Stimulated activated CD4-positive, alpha-beta T cell treated with anti-CD3 and anti-CD28 coated beads, Interleukin-1b, Interleukin-23, amount 100 ng/mL, for 1 hour (primary cell): ENCODE measurements at regions not wholly inside any gene's neighbourhood (a gene's known extent, or its start where the extent isn't known, plus 50 kb on each side); places are given as distances from the start of the nearest gene placed in this dataset.

Experiments used
- DNase-seq, 2 donors: peaks; one replicate each; pipeline ENCODE4 v3.0.0-alpha.2; 2020; ENCODE audit warnings: low read depth in 2 of 2

- no peak for DNase-seq
Observed at GRCh38 chr13:72534951-72535640, 192.3 kb downstream of the MZT1 start.

- DNase-seq: no peak
Observed at GRCh38 chr13:72530471-72530870, 197.0 kb downstream of the MZT1 start.

GRCh38 chr13:72527333-72527732 lies 200.1 kb downstream of the MZT1 start:
- no peak for DNase-seq

GRCh38 chr13:72523593-72523992 lies 203.8 kb downstream of the MZT1 start:
- DNase-seq: no peak

GRCh38 chr13:72523049-72523448 lies 204.4 kb downstream of the MZT1 start:
- no peak for DNase-seq

GRCh38 chr13:72521940-72522661 lies 205.3 kb downstream of the MZT1 start:
- DNase-seq: no peak

- no peak for DNase-seq
Observed at GRCh38 chr13:72514146-72514545, 213.3 kb downstream of the MZT1 start.

GRCh38 chr13:72508392-72508791 lies 219.0 kb downstream of the MZT1 start:
- no peak for DNase-seq

- DNase-seq: no peak
Observed at GRCh38 chr13:72507416-72508199, 219.8 kb downstream of the MZT1 start.

GRCh38 chr13:72506706-72507105 lies 220.7 kb downstream of the MZT1 start:
- DNase-seq: no peak

GRCh38 chr13:72505376-72505775 lies 222.1 kb downstream of the MZT1 start:
- DNase-seq: no peak

- no peak for DNase-seq
Observed at GRCh38 chr13:72504131-72504841, 223.1 kb downstream of the MZT1 start.

GRCh38 chr13:72500851-72501250 lies 226.6 kb downstream of the MZT1 start:
- no peak for DNase-seq

GRCh38 chr13:72495681-72496080 lies 231.7 kb downstream of the MZT1 start:
- DNase-seq: no peak

GRCh38 chr13:72489751-72490150 lies 237.7 kb downstream of the MZT1 start:
- DNase-seq: no peak

- no peak for DNase-seq
Observed at GRCh38 chr13:72473321-72473720, 254.1 kb downstream of the MZT1 start.

GRCh38 chr13:72469906-72470305 lies 257.5 kb downstream of the MZT1 start:
- no peak for DNase-seq

GRCh38 chr13:72463561-72463960 lies 263.9 kb downstream of the MZT1 start:
- DNase-seq: no peak

- no peak for DNase-seq
Observed at GRCh38 chr13:72462726-72463125, 264.7 kb downstream of the MZT1 start.

- DNase-seq: no peak
Observed at GRCh38 chr13:72462166-72462565, 265.3 kb downstream of the MZT1 start.

GRCh38 chr13:72458701-72459100 lies 268.7 kb downstream of the MZT1 start:
- DNase-seq: no peak

GRCh38 chr13:72457151-72457550 lies 270.3 kb downstream of the MZT1 start:
- no peak for DNase-seq
